Thymus (tissue), 11 donors: ENCODE measurements at regions not wholly inside any gene's neighbourhood (a gene's known extent, or its start where the extent isn't known, plus 50 kb on each side); places are given as distances from the start of the nearest gene placed in this dataset.

Source experiments
- DNase-seq, 9 donors: peaks; one replicate each; pipeline ENCODE4 v3.0.0-alpha.2; 2013; ENCODE audit warnings: low spot score in 9 of 9, low read depth in 6 of 9, missing footprints in 1 of 9
- H3K27ac ChIP-seq, 2 donors: one replicate each; pipeline ENCODE4 v1.5.1; 2013; ENCODE audit warnings: control low read depth in 1 of 2, low read depth in 1 of 2, low read length in 1 of 2, mild to moderate bottlenecking in 1 of 2, moderate library complexity in 1 of 2
- H3K27me3 ChIP-seq, 2 donors: one replicate each; pipeline ENCODE4 v1.5.1; 2013; ENCODE audit warnings: low read length in 1 of 2; ENCODE audit not compliant: control insufficient read depth in 2 of 2, insufficient read depth in 1 of 2
- H3K36me3 ChIP-seq, 2 donors: one replicate each; pipeline ENCODE4 v1.5.1; 2013; ENCODE audit warnings: low read length in 1 of 2, mild to moderate bottlenecking in 1 of 2, moderate library complexity in 1 of 2; ENCODE audit not compliant: control insufficient read depth in 2 of 2, insufficient read depth in 2 of 2
- H3K4me1 ChIP-seq, 2 donors: one replicate each; pipeline ENCODE4 v1.5.1; 2013; ENCODE audit warnings: low read length in 2 of 2; ENCODE audit not compliant: control insufficient read depth in 2 of 2, insufficient read depth in 2 of 2
- H3K4me3 ChIP-seq, 2 donors: one replicate each; pipeline ENCODE4 v1.5.1; 2013; ENCODE audit warnings: low read length in 2 of 2, control low read depth in 1 of 2, mild to moderate bottlenecking in 1 of 2
- H3K9me3 ChIP-seq, 2 donors: one replicate each; pipeline ENCODE4 v1.5.1; 2013; ENCODE audit warnings: low read length in 1 of 2, mild to moderate bottlenecking in 1 of 2; ENCODE audit not compliant: control insufficient read depth in 2 of 2, insufficient read depth in 1 of 2
- WGBS: extraction: QIAGEN DNeasy Blood & Tissue Kit; methylation state at CpG from one replicate; pipeline ENCODE4 v1.1.7; 2013; 5-methylcytosine and 5-hydroxymethylcytosine counted together
- donor health status: healthy.

DNA sequence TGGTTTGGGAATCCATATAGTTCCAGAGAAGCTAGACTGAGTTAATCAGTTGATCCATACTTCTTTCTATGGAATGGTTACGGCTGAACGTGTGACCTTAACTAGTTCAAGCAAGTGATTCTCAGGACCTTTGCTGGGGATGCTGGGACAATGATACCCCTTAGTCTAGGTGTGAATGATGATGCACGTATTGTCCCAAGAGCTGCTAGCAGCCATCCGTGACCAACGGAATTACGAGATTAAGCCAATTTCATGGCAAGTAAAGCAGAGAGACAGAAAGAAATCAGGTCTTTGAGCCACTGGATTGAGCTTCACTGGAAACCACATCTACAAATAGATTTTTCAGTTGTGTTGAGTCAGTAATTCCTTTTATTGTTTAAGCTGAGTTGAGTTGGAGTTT is 99.2 kb upstream of the LIFR start:
- Histone ChIP-seq H3K27me3 (no peaks in the 10 kb centered on the region), H3K36me3 (no peaks in the 10 kb centered on the region), H3K4me1 (no peaks in the 10 kb centered on the region), H3K4me3 (no peak overlapping the region), H3K9me3 (no peaks in the 10 kb centered on the region), H3K27ac (no peak overlapping the region)
- WGBS: 96% methylated on average over 6 of the region's 6 CpGs
- DNase-seq: no peak

DNA sequence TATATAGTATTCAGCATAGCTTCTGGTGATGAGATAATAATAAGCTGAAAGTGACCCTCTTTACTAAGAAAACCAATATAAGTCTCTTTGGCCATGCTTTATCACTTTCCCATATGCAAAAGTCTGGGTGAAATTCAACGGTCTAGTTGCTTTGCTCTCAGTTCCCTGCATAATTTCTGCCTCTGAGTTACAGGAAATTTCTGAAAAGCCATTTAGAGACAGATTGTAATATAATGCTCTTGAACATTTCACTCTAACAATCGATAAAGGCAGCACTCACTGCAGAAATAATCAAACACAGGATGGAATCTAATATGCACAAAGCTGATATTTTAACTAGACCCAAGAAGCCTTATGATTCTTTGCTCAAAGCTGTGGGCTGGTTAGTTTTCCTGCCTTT is 100.1 kb upstream of the LIFR start:
- DNase-seq: no peak
- H3K9me3 ChIP-seq: no peaks in the 10 kb centered on the region
- H3K27me3 ChIP-seq: no peaks in the 10 kb centered on the region
- WGBS: 74% methylated on average over 2 of the region's 2 CpGs
- H3K4me3 ChIP-seq: no peak overlapping the region
- H3K36me3 ChIP-seq: no peaks in the 10 kb centered on the region
- H3K4me1 ChIP-seq: no peaks in the 10 kb centered on the region
- H3K27ac ChIP-seq: no peak overlapping the region

DNA sequence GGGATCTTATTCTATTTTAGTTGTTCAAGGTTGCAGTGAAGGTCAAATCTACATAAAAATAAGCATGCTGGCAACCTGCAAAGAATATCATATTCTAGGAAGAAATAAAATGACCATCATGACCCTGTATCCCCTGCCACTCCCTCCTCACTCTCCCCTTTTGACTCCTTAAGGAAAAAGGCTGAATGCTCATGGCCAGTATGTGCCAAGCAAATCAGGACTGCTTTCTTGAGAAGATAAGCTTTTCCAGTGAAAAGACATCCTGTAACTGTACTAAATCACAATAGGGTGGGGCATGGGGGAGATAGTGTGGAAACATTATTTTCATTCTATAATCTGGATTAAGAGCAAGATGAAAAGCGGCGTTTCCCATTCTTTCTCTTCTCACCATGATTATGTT is 100.6 kb upstream of the LIFR start:
- 99% methylated on average over 2 of the region's 2 CpGs for WGBS
- no peak for DNase-seq
- Histone ChIP-seq H3K9me3 (no peaks in the 10 kb centered on the region), H3K27me3 (no peaks in the 10 kb centered on the region), H3K36me3 (no peaks in the 10 kb centered on the region), H3K4me1 (no peaks in the 10 kb centered on the region), H3K4me3 (no peak overlapping the region), H3K27ac (no peak overlapping the region)

DNA sequence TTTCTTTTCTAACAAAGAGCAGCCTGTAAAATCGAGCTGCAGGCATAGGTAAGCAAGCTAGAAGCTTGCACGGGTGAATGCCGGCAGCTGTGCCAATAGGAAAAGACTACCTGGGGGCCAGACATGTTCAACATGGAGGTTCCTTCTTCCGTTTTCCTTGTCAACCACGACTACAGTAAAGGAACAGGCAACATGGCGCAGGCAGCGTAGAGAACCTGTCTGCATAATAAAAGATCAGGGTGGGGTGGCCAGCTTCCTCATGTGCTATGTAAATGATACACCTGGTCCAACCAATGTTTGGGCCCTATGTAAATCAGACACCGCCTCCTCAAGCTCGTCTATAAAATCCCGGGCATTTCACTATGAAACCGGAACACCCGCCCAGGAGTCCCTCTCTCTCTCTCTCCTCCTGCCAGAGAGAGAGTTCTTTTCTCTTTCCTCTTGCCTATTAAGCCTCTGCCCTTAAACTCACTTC is 103.8 kb upstream of the LIFR start:
- DNase-seq: no peak
- WGBS: 77% methylated on average over 12 of the region's 12 CpGs
- no peak overlapping the region for H3K4me3 ChIP-seq
- no peak overlapping the region for H3K27ac ChIP-seq
- H3K4me1 ChIP-seq: no peaks in the 10 kb centered on the region
- H3K36me3 ChIP-seq: no peaks in the 10 kb centered on the region
- no peaks in the 10 kb centered on the region for H3K9me3 ChIP-seq
- no peaks in the 10 kb centered on the region for H3K27me3 ChIP-seq

DNA sequence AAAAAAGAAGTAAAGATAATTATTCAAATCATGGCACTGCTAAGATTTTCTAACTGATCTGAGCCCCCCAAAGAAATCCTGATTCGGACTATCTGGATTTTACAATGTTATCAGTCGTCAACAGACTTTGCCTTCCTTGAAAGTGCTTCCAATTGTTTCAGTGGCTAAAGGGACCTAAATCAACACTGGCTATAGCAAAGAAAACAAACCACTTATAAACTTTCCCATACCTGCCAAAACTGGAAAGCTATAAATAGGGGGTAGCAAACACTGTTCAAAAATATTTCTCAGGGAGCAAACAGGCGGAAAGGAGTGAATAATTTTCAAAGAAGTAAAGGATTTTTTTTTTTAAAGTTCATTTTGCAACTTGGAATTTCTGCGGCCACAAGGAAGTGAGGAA is 105.6 kb upstream of the LIFR start:
- Histone ChIP-seq H3K27ac (no peak overlapping the region), H3K27me3 (no peaks in the 10 kb centered on the region), H3K9me3 (no peaks in the 10 kb centered on the region), H3K4me3 (no peak overlapping the region), H3K36me3 (no peaks in the 10 kb centered on the region), H3K4me1 (no peaks in the 10 kb centered on the region)
- 26% methylated on average over 4 of the region's 4 CpGs for WGBS
- DNase-seq: no peak

DNA sequence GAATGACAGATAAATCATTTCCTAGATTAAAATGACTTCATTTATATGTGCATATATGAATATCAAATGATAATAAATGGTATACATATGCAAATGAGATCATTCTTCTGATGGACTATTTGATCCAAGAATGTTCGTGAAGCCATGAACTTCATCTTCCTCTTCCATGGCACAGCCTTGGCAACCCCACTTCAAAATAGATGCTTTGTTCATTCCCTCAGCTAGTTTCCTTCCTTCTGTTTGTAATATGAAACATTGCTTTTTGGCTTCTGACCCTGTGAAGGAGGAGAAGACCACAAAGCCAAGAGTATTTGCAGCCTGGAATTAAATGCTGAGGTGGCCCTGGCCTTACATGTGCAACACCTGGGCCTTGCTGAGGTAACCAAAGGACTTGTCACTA is 106.8 kb upstream of the LIFR start:
- 42% methylated on average over 1 of the region's 1 CpG for WGBS
- H3K4me1 ChIP-seq: no peaks in the 10 kb centered on the region
- H3K27me3 ChIP-seq: no peaks in the 10 kb centered on the region
- no peak overlapping the region for H3K27ac ChIP-seq
- H3K9me3 ChIP-seq: no peaks in the 10 kb centered on the region
- DNase-seq: no peak
- H3K4me3 ChIP-seq: no peak overlapping the region
- no peaks in the 10 kb centered on the region for H3K36me3 ChIP-seq

DNA sequence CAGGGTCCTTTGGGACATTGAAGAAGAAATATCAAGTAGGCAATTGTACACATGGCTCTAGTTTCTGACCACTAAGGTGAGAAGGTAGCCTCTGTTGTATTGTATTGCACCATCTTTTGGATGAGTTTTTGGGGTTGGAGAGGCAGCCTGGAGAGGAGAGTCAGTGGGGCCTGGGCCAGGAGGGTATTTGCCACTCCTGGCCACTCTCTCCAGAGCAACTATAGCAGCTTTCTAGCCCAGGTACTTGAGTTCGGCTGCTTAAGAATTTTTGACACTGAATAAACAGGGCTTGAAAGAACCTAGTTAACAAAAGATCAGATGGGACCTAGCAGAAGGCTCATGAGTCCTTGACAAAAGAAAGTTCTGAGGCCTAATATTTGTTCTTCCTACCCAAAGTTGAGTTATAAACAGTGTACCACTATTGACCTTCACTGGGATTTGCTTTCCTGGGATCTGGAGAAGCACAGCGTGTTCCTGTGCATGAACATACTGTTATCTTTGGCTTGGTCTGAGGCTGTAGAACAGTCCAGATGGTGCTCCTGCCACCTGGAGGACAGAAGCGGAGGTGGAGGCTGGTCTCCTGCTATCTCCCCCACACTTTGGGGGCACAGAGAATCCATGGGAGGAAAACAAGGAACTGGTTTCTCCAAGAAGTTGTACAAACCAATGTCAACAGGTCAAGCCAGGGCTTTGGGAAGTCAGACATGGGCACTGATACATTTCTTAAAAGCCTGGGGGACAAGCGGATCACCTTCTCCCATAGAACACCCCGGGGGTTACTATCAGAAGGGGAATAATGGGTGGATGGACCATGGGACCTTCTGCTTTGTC is 110.4 kb upstream of the LIFR start:
- Histone ChIP-seq H3K27me3 (no peaks in the 10 kb centered on the region), H3K4me1 (no peaks in the 10 kb centered on the region), H3K36me3 (no peaks in the 10 kb centered on the region), H3K9me3 (no peaks in the 10 kb centered on the region), H3K27ac (no peak overlapping the region), H3K4me3 (no peak overlapping the region)
- WGBS: 76% methylated on average over 5 of the region's 5 CpGs
- no peak for DNase-seq

DNA sequence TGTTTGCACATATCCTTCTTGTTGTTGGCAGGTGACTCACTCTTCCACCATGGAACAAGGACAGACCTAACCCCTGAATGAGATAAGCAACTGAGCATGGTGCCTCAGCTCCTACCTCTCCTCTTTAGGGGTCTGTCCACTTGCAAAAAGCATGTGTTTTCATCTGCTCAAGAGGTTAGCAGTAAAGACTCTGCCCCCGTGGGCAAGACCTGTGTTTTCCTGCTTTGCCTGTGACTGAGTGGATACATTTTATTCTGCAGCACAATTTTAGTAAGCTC is 111.0 kb upstream of the LIFR start:
- Histone ChIP-seq H3K4me1 (no peaks in the 10 kb centered on the region), H3K36me3 (no peaks in the 10 kb centered on the region), H3K27me3 (no peaks in the 10 kb centered on the region), H3K27ac (no peak overlapping the region), H3K9me3 (no peaks in the 10 kb centered on the region), H3K4me3 (no peak overlapping the region)
- no peak for DNase-seq
- WGBS: 56% methylated on average over 1 of the region's 1 CpG

DNA sequence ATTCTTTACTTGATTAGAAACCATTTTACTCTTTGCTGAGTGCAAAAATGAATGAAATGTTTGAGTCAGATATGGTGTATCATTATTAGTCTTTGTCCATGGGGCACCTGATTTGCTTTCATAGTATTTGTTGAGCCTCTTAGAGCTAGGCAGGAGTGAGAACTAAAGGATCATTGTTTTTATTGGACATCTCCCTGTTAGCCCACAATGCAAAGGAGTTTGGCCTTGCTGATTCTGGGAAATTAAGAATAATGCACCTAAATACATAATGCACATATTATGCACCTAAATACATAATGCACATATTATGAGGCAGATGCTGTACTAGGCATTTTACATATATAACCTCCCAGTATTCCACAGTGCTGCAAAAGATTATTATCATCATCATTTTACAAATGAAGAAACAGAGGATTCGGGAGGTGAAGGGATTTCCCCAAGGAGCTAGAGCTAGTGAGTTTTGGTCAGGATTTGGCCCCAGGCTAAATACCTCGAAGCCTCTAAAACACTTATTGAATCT is 113.0 kb upstream of the LIFR start:
- no peaks in the 10 kb centered on the region for H3K36me3 ChIP-seq
- no peaks in the 10 kb centered on the region for H3K9me3 ChIP-seq
- H3K27ac ChIP-seq: no peak overlapping the region
- 87% methylated on average over 2 of the region's 2 CpGs for WGBS
- H3K27me3 ChIP-seq: no peaks in the 10 kb centered on the region
- H3K4me1 ChIP-seq: no peaks in the 10 kb centered on the region
- no peak for DNase-seq
- no peak overlapping the region for H3K4me3 ChIP-seq
